GM23338 (cell line): ENCODE measurements at regions not wholly inside any gene's neighbourhood (a gene's known extent, or its start where the extent isn't known, plus 50 kb on each side); places are given as distances from the start of the nearest gene placed in this dataset.
A peak's percentile ranks its signal among the peaks of the same experiment; 100 is the strongest.

Source experiments
- ATAC-seq: fragments of 200-7000 bp; cut with Tn5 transposase; 3 replicates; pipeline ENCODE4 v1.9.1; 2020
- DNase-seq: peaks from one replicate; pipeline ENCODE4 v3.0.0-alpha.2; 2015; ENCODE audit warnings: low spot score
- H2AFZ ChIP-seq: fragments of 200-600 bp; sonication (generic); 2 replicates; pipeline ENCODE4 v1.8.0; 2016; ENCODE audit warnings: antibody characterized with exemption, mild to moderate bottlenecking, moderate library complexity
- H3F3A ChIP-seq: fragments of 200-600 bp; sonication (generic); replicated peaks from 2 replicates; pipeline ENCODE4 v1.8.0; 2017; ENCODE audit warnings: antibody characterized with exemption, mixed run types, low read depth
- H3K27ac ChIP-seq: fragments of 200-600 bp; sonication (generic); 2 replicates; pipeline ENCODE4 v1.6.1; 2016; ENCODE audit warnings: low read depth
- H3K27me3 ChIP-seq: fragments of 200-600 bp; sonication (generic); 2 replicates; pipeline ENCODE4 v1.8.0; 2016; ENCODE audit warnings: mild to moderate bottlenecking, mixed run types, moderate library complexity; ENCODE audit not compliant: insufficient read depth
- H3K36me3 ChIP-seq: fragments of 200-600 bp; sonication (generic); 2 replicates; pipeline ENCODE4 v1.8.0; 2016; ENCODE audit warnings: mild to moderate bottlenecking; ENCODE audit not compliant: insufficient read depth
- H3K4me1 ChIP-seq: fragments of 200-600 bp; sonication (generic); 2 replicates; pipeline ENCODE4 v1.8.0; 2016; ENCODE audit warnings: mild to moderate bottlenecking, moderate library complexity; ENCODE audit not compliant: insufficient read depth
- H3K4me2 ChIP-seq: fragments of 200-600 bp; sonication (generic); 2 replicates; pipeline ENCODE4 v1.7.1; 2017; ENCODE audit warnings: mixed run types
- H3K4me3 ChIP-seq: fragments of 200-600 bp; sonication (generic); 2 replicates; pipeline ENCODE4 v1.6.1; 2016; ENCODE audit warnings: mixed run types
- H3K79me2 ChIP-seq: fragments of 200-600 bp; sonication (generic); replicated peaks from 2 replicates; pipeline ENCODE4 v1.8.0; 2017; ENCODE audit warnings: mild to moderate bottlenecking; ENCODE audit not compliant: insufficient read depth
- H3K9me2 ChIP-seq: fragments of 200-600 bp; sonication (generic); 2 replicates; pipeline ENCODE4 v1.8.0; 2017; ENCODE audit not compliant: insufficient read depth
- H4K20me1 ChIP-seq: fragments of 200-600 bp; sonication (generic); replicated peaks from 2 replicates; pipeline ENCODE4 v1.8.0; 2017; ENCODE audit warnings: mild to moderate bottlenecking; ENCODE audit not compliant: insufficient read depth
- H3K27ac Mint-ChIP-seq: 2 replicates; pipeline ENCODE4 v1.8.0; 2020; ENCODE audit warnings: inconsistent platforms, mild to moderate bottlenecking, moderate library complexity, mixed read lengths
- H3K27me3 Mint-ChIP-seq: 3 replicates; pipeline ENCODE4 v1.8.0; 2022; ENCODE audit warnings: low read depth, mild to moderate bottlenecking, moderate library complexity, mixed read lengths, inconsistent platforms; ENCODE audit not compliant: insufficient read depth, poor library complexity
- H3K36me3 Mint-ChIP-seq: 3 replicates; pipeline ENCODE4 v1.8.0; 2021; ENCODE audit warnings: low read depth, mild to moderate bottlenecking, inconsistent platforms, moderate library complexity, mixed read lengths
- H3K4me1 Mint-ChIP-seq: 3 replicates; pipeline ENCODE4 v1.8.0; 2020; ENCODE audit warnings: mild to moderate bottlenecking, inconsistent platforms, mixed read lengths
- H3K4me3 Mint-ChIP-seq: 3 replicates; pipeline ENCODE4 v1.8.0; 2021; ENCODE audit warnings: moderate library complexity, mild to moderate bottlenecking, inconsistent platforms, mixed read lengths
- H3K9me3 Mint-ChIP-seq: 3 replicates; pipeline ENCODE4 v1.8.0; 2020; ENCODE audit warnings: moderate library complexity, mild to moderate bottlenecking, inconsistent platforms, mixed read lengths
- CREB1 ChIP-seq: fragments of 250-450 bp; sonication (Bioruptor Pico); IDR thresholded peaks from 2 replicates; pipeline ENCODE4 v1.5.0; 2020; ENCODE audit warnings: low read depth, mild to moderate bottlenecking, moderate library complexity
- EZH2 ChIP-seq: fragments of 200-600 bp; sonication (generic); IDR thresholded peaks from one replicate; pipeline ENCODE4 v1.8.0; 2017; ENCODE audit warnings: antibody characterized with exemption, mild to moderate bottlenecking, low read depth; ENCODE audit not compliant: unreplicated experiment
- EZH2phosphoT487 ChIP-seq: fragments of 200-600 bp; sonication (generic); IDR thresholded peaks from one replicate; pipeline ENCODE4 v1.8.1; 2018; ENCODE audit warnings: antibody characterized with exemption; ENCODE audit not compliant: unreplicated experiment
- JUNB ChIP-seq: IDR thresholded peaks from one replicate; pipeline ENCODE4 v1.6.1; 2016; ENCODE audit warnings: antibody characterized with exemption; ENCODE audit not compliant: unreplicated experiment
- NANOG ChIP-seq: IDR thresholded peaks from 2 replicates; pipeline ENCODE4 v1.6.1; 2016; ENCODE audit warnings: antibody characterized with exemption, borderline replicate concordance
- POLR2AphosphoS5 ChIP-seq: IDR thresholded peaks from 2 replicates; pipeline ENCODE4 v1.6.1; 2016; ENCODE audit warnings: antibody characterized with exemption, low read depth
- STAT1 ChIP-seq: IDR thresholded peaks from one replicate; pipeline ENCODE4 v1.6.1; 2016; ENCODE audit warnings: antibody characterized with exemption; ENCODE audit not compliant: unreplicated experiment
- ZNF114 ChIP-seq: fragments of 250-450 bp; sonication (Bioruptor Pico); IDR thresholded peaks from 2 replicates; pipeline ENCODE4 v1.5.0; 2020; ENCODE audit warnings: mild to moderate bottlenecking, moderate library complexity
- ZNF331 ChIP-seq: fragments of 250-450 bp; sonication (Bioruptor Pico); IDR thresholded peaks from 2 replicates; pipeline ENCODE4 v1.5.0; 2020; ENCODE audit warnings: low read depth, mild to moderate bottlenecking, moderate library complexity
- TF ChIP-seq, protein P1 (sequence below): IDR thresholded peaks from one replicate; pipeline ENCODE4 v1.6.1; 2018; ENCODE audit warnings: antibody characterized with exemption; ENCODE audit not compliant: unreplicated experiment
- TF ChIP-seq, protein P2 (sequence below): IDR thresholded peaks from 2 replicates; pipeline ENCODE4 v1.6.1; 2016; ENCODE audit warnings: antibody characterized with exemption
- TF ChIP-seq, protein P3 (sequence below), 2 experiments: fragments of 200-600 bp in 1 of 2; sonication (generic) in 1 of 2; conservative IDR thresholded peaks; 2 replicates each; pipeline versions ENCODE4 v1.5.1 to v1.6.1; 2016 to 2017; ENCODE audit warnings: antibody characterized with exemption in 2 of 2, low read depth in 2 of 2, mild to moderate bottlenecking in 2 of 2, moderate library complexity in 1 of 2

DNA sequence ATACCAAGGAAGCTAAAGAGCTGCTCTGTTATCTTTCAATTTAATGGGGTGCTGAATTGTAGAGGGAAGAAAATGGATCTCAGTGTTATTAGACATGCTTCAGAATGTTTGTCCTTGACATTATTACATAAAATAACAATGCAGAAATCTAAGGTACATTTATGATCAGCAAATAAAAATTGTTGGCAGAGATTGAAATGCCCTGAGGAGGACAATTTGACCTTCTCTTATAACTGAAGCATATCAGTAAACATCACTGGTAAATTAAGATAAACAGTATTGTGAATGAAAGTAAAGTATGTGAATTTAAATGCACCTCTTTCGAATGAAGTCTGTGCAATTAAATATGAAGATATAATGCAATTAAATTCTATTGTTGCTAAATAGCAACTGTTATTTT, 1362.1 kb upstream of the ATXN8OS start:
- DNase-seq (no peak), ATAC-seq (no peak)
- H3K4me1 ChIP-seq = peaks cover 19% of the 10 kb centered on the region; the same call in 1 of the 2 replicates
- H3K9me3 Mint-ChIP-seq = no peaks in the 10 kb centered on the region
- no peak overlapping the region for H2AFZ ChIP-seq
- H3K4me3 Mint-ChIP-seq = no peak overlapping the region
- H3K27ac Mint-ChIP-seq = 0 out of 2 replicates have a peak overlapping the region, but pooled peaks have one; percentile 76
- H3K36me3 Mint-ChIP-seq = no peaks in the 10 kb centered on the region
- no peaks in the 10 kb centered on the region for H3K27me3 Mint-ChIP-seq
- H3K9me2 ChIP-seq = no peaks in the 10 kb centered on the region
- no peak for TF ChIP-seq JUNB
- no peak for TF ChIP-seq EZH2
- TF ChIP-seq, protein P1, sequence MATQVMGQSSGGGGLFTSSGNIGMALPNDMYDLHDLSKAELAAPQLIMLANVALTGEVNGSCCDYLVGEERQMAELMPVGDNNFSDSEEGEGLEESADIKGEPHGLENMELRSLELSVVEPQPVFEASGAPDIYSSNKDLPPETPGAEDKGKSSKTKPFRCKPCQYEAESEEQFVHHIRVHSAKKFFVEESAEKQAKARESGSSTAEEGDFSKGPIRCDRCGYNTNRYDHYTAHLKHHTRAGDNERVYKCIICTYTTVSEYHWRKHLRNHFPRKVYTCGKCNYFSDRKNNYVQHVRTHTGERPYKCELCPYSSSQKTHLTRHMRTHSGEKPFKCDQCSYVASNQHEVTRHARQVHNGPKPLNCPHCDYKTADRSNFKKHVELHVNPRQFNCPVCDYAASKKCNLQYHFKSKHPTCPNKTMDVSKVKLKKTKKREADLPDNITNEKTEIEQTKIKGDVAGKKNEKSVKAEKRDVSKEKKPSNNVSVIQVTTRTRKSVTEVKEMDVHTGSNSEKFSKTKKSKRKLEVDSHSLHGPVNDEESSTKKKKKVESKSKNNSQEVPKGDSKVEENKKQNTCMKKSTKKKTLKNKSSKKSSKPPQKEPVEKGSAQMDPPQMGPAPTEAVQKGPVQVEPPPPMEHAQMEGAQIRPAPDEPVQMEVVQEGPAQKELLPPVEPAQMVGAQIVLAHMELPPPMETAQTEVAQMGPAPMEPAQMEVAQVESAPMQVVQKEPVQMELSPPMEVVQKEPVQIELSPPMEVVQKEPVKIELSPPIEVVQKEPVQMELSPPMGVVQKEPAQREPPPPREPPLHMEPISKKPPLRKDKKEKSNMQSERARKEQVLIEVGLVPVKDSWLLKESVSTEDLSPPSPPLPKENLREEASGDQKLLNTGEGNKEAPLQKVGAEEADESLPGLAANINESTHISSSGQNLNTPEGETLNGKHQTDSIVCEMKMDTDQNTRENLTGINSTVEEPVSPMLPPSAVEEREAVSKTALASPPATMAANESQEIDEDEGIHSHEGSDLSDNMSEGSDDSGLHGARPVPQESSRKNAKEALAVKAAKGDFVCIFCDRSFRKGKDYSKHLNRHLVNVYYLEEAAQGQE = no peak
- TF ChIP-seq NANOG = no peak
- no peak for TF ChIP-seq ZNF114 (CRISPR knock-in tag)
- TF ChIP-seq, protein P2, sequence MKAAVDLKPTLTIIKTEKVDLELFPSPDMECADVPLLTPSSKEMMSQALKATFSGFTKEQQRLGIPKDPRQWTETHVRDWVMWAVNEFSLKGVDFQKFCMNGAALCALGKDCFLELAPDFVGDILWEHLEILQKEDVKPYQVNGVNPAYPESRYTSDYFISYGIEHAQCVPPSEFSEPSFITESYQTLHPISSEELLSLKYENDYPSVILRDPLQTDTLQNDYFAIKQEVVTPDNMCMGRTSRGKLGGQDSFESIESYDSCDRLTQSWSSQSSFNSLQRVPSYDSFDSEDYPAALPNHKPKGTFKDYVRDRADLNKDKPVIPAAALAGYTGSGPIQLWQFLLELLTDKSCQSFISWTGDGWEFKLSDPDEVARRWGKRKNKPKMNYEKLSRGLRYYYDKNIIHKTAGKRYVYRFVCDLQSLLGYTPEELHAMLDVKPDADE = no peak
- no peak for TF ChIP-seq STAT1
- TF ChIP-seq POLR2AphosphoS5 = no peak
- TF ChIP-seq EZH2phosphoT487 = no peak
- no peak for TF ChIP-seq ZNF331 (CRISPR knock-in tag)
- TF ChIP-seq, protein P3, sequence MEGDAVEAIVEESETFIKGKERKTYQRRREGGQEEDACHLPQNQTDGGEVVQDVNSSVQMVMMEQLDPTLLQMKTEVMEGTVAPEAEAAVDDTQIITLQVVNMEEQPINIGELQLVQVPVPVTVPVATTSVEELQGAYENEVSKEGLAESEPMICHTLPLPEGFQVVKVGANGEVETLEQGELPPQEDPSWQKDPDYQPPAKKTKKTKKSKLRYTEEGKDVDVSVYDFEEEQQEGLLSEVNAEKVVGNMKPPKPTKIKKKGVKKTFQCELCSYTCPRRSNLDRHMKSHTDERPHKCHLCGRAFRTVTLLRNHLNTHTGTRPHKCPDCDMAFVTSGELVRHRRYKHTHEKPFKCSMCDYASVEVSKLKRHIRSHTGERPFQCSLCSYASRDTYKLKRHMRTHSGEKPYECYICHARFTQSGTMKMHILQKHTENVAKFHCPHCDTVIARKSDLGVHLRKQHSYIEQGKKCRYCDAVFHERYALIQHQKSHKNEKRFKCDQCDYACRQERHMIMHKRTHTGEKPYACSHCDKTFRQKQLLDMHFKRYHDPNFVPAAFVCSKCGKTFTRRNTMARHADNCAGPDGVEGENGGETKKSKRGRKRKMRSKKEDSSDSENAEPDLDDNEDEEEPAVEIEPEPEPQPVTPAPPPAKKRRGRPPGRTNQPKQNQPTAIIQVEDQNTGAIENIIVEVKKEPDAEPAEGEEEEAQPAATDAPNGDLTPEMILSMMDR (conservative IDR thresholded peaks at IDR 0.05; ENCODE audit: low read depth in 2 of 2) = no peak
- no peak for TF ChIP-seq CREB1 (CRISPR knock-in tag)
- no peaks in the 10 kb centered on the region for H4K20me1 ChIP-seq
- no peak overlapping the region for H3K4me2 ChIP-seq
- peaks cover 23% of the 10 kb centered on the region for H3K4me1 Mint-ChIP-seq
- H3K27ac ChIP-seq = no peak overlapping the region
- no peaks in the 10 kb centered on the region for H3K36me3 ChIP-seq
- no peaks in the 10 kb centered on the region for H3K27me3 ChIP-seq
- no peaks in the 10 kb centered on the region for H3F3A ChIP-seq
- no peak overlapping the region for H3K4me3 ChIP-seq
- no peaks in the 10 kb centered on the region for H3K79me2 ChIP-seq
